H1 (cell line): ENCODE measurements at regions not wholly inside any gene's neighbourhood (a gene's known extent, or its start where the extent isn't known, plus 50 kb on each side); places are given as distances from the start of the nearest gene placed in this dataset.

Source experiments
- CTCF ChIA-PET: fragments of 300-600 bp; sonication (Branson Sonifier 250); formaldehyde crosslinking; loops from one replicate; lab custom pipeline; 2021; ENCODE audit not compliant: partially characterized antibody; lab: Charles Lee
- POLR2A ChIA-PET: fragments of 300-600 bp; sonication (Branson Sonifier 250); formaldehyde crosslinking; loops from one replicate; lab custom pipeline; 2021; ENCODE audit warnings: inconsistent platforms; ENCODE audit not compliant: partially characterized antibody; lab: Charles Lee
- DNase-seq, 2 experiments: peaks; one replicate each; pipeline versions ENCODE4 v3.0.0 to v3.0.0-alpha.2; 2010 to 2022; ENCODE audit warnings: low spot score in 2 of 2, low read depth in 1 of 2, mixed read lengths in 1 of 2
- FAIRE-seq: peaks from 2 replicates; lab custom pipeline; 2011; peaks lifted over from hg19 to GRCh38; lab: Jason Lieb, UNC
- H2AFZ ChIP-seq: 2 replicates; pipeline ENCODE4 v1.8.1; 2012; ENCODE audit warnings: low read length, inconsistent platforms
- H2AK5ac ChIP-seq: 2 replicates; pipeline ENCODE4 v1.6.1; 2013; ENCODE audit warnings: low read depth, low read length
- H2BK120ac ChIP-seq: replicated peaks from 2 replicates; pipeline ENCODE3; 2013; ENCODE audit warnings: low read depth, low read length, inconsistent platforms
- H2BK12ac ChIP-seq: 2 replicates; pipeline ENCODE4 v1.6.1; 2013; ENCODE audit warnings: low read depth, low read length
- H2BK15ac ChIP-seq: 2 replicates; pipeline ENCODE4 v1.6.1; 2013; ENCODE audit warnings: low read length
- H2BK20ac ChIP-seq: 2 replicates; pipeline ENCODE4 v1.6.1; 2013; ENCODE audit warnings: low read length
- H2BK5ac ChIP-seq: 2 replicates; pipeline ENCODE4 v1.6.1; 2013; ENCODE audit warnings: low read depth, low read length
- H3K14ac ChIP-seq: 2 replicates; pipeline ENCODE4 v1.6.1; 2013; ENCODE audit warnings: inconsistent platforms; ENCODE audit not compliant: insufficient read length
- H3K18ac ChIP-seq: 2 replicates; pipeline ENCODE4 v1.6.1; 2013; ENCODE audit warnings: low read length; ENCODE audit errors: extremely low read depth
- H3K23ac ChIP-seq: 2 replicates; pipeline ENCODE4 v1.6.1; 2013; ENCODE audit warnings: inconsistent platforms; ENCODE audit not compliant: insufficient read length
- H3K23me2 ChIP-seq: 2 replicates; pipeline ENCODE4 v1.6.1; 2013; ENCODE audit warnings: low read depth, low read length
- H3K27ac ChIP-seq: 2 replicates; pipeline ENCODE4 v1.6.1; 2011; ENCODE audit warnings: low read depth, low read length, inconsistent platforms
- H3K27me3 ChIP-seq, 4 experiments: replicated peaks in 1 of 4; 1 replicate in 1 of 4; 2 replicates in 3 of 4; pipeline versions ENCODE4 v1.6.1 to v1.8.1; 2011 to 2013; ENCODE audit warnings: low read length in 3 of 4, mild to moderate bottlenecking in 3 of 4, inconsistent platforms in 2 of 4, mixed read lengths in 2 of 4, moderate library complexity in 1 of 4; ENCODE audit not compliant: control insufficient read depth in 3 of 4, insufficient read depth in 3 of 4; ENCODE audit errors: extremely low read depth in 1 of 4
- H3K36me3 ChIP-seq, 4 experiments: 2 replicates each; pipeline versions ENCODE4 v1.6.1 to v1.8.1; 2011 to 2013; ENCODE audit warnings: mild to moderate bottlenecking in 4 of 4, low read length in 3 of 4, moderate library complexity in 2 of 4, control low read depth in 1 of 4, inconsistent platforms in 1 of 4; ENCODE audit not compliant: insufficient read depth in 4 of 4, control insufficient read depth in 2 of 4
- H3K4ac ChIP-seq: replicated peaks from 2 replicates; pipeline ENCODE3; 2013; ENCODE audit warnings: low read length, low read depth, mixed read lengths, inconsistent platforms; ENCODE audit not compliant: insufficient read length
- H3K4me1 ChIP-seq, 4 experiments: replicated peaks in 1 of 4; 1 replicate in 1 of 4; 2 replicates in 3 of 4; pipeline versions ENCODE4 v1.6.1 to v1.8.1; 2011 to 2013; ENCODE audit warnings: low read length in 3 of 4, inconsistent platforms in 2 of 4, mixed read lengths in 1 of 4; ENCODE audit not compliant: insufficient read depth in 4 of 4, control insufficient read depth in 3 of 4
- H3K4me2 ChIP-seq, 2 experiments: 2 replicates each; pipeline versions ENCODE4 v1.6.1 to v1.8.1; 2011 to 2013; ENCODE audit warnings: low read depth in 2 of 2, low read length in 2 of 2, control low read depth in 1 of 2, inconsistent platforms in 1 of 2, mild to moderate bottlenecking in 1 of 2; ENCODE audit not compliant: insufficient read depth in 1 of 2
- H3K4me3 ChIP-seq, 4 experiments: fragments of 200-600, 300-600 bp in 1 of 4; sonication (generic), shearing (Covaris generic), sonication (Bioruptor Twin) in 1 of 4; 2 replicates each; pipeline versions ENCODE4 v1.5.1 to v1.8.1; 2011 to 2016; ENCODE audit warnings: low read length in 4 of 4, low read depth in 3 of 4, control low read depth in 2 of 4, inconsistent platforms in 2 of 4, mild to moderate bottlenecking in 2 of 4, mixed read lengths in 1 of 4, moderate library complexity in 1 of 4; ENCODE audit not compliant: insufficient read depth in 2 of 4; ENCODE audit errors: extremely low read depth in 1 of 4
- H3K56ac ChIP-seq: replicated peaks from 2 replicates; pipeline ENCODE3; 2013; ENCODE audit warnings: low read depth, mild to moderate bottlenecking, mixed read lengths, low read length, inconsistent platforms; ENCODE audit not compliant: insufficient read length
- H3K79me1 ChIP-seq: 2 replicates; pipeline ENCODE4 v1.6.1; 2013; ENCODE audit warnings: low read depth, low read length, control low read depth
- H3K79me2 ChIP-seq, 2 experiments: 2 replicates each; pipeline versions ENCODE4 v1.6.1 to v1.8.1; 2012 to 2013; ENCODE audit warnings: low read length in 2 of 2, mild to moderate bottlenecking in 2 of 2, inconsistent platforms in 1 of 2; ENCODE audit not compliant: insufficient read depth in 2 of 2, control insufficient read depth in 1 of 2
- H3K9ac ChIP-seq, 4 experiments: replicated peaks in 1 of 4; 1 replicate in 1 of 4; 2 replicates in 3 of 4; pipeline versions ENCODE4 v1.6.1 to v1.8.1; 2011 to 2013; ENCODE audit warnings: low read depth in 3 of 4, low read length in 3 of 4, control low read depth in 2 of 4, mild to moderate bottlenecking in 2 of 4, moderate library complexity in 2 of 4, inconsistent platforms in 1 of 4; ENCODE audit errors: extremely low read depth in 1 of 4
- H3K9me3 ChIP-seq, 2 experiments: 2 replicates each; pipeline versions ENCODE4 v1.6.1 to v1.8.1; 2012 to 2013; ENCODE audit warnings: mild to moderate bottlenecking in 2 of 2, moderate library complexity in 2 of 2, control low read depth in 1 of 2, inconsistent platforms in 1 of 2, low read depth in 1 of 2, low read length in 1 of 2, mixed read lengths in 1 of 2; ENCODE audit not compliant: insufficient read depth in 2 of 2
- H4K20me1 ChIP-seq, 2 experiments: replicated peaks in 1 of 2; 2 replicates each; pipeline versions ENCODE3 to v1.8.1; 2011 to 2013; ENCODE audit warnings: inconsistent platforms in 2 of 2, low read length in 2 of 2, mild to moderate bottlenecking in 1 of 2; ENCODE audit not compliant: insufficient read depth in 2 of 2, control insufficient read depth in 1 of 2
- H4K5ac ChIP-seq: 2 replicates; pipeline ENCODE4 v1.6.1; 2013; ENCODE audit warnings: low read length, low read depth, mixed read lengths, inconsistent platforms; ENCODE audit not compliant: insufficient read length
- H4K8ac ChIP-seq: 2 replicates; pipeline ENCODE4 v1.8.0; 2013; ENCODE audit warnings: mild to moderate bottlenecking, moderate library complexity, low read length, inconsistent platforms; ENCODE audit not compliant: insufficient read depth; ENCODE audit errors: extremely low read depth
- H4K91ac ChIP-seq: replicated peaks from 2 replicates; pipeline ENCODE3; 2013; ENCODE audit warnings: low read length, mixed read lengths, inconsistent platforms; ENCODE audit not compliant: insufficient read length
- CHD1 ChIP-seq: IDR thresholded peaks from 2 replicates; pipeline ENCODE4 v1.6.1; 2012; ENCODE audit warnings: low read depth, low read length, improper control_type of control experiment
- CREB1 ChIP-seq: IDR thresholded peaks from 2 replicates; pipeline ENCODE4 v1.6.1; 2012; ENCODE audit warnings: inconsistent platforms
- GABPA ChIP-seq: IDR thresholded peaks from 2 replicates; pipeline ENCODE4 v1.6.1; 2011; ENCODE audit warnings: mild to moderate bottlenecking, low read length, moderate library complexity, borderline replicate concordance; ENCODE audit not compliant: insufficient read depth
- HDAC6 ChIP-seq: IDR thresholded peaks from one replicate; pipeline ENCODE4 v1.7.1; 2012; ENCODE audit warnings: low read depth, mild to moderate bottlenecking, inconsistent platforms, low read length, moderate library complexity
- TCF12 ChIP-seq: IDR thresholded peaks from 2 replicates; pipeline ENCODE4 v1.6.1; 2011; ENCODE audit warnings: low read depth, mild to moderate bottlenecking, low read length
- WGBS, 2 experiments: shearing (Covaris generic) in 1 of 2; methylation state at CpG; one replicate each; pipeline versions ENCODE4 v1.1.6 to v1.1.7; 2013 to 2015; ENCODE audit warnings: low lambda C conversion rate in 2 of 2, mixed read lengths in 2 of 2, inconsistent platforms in 1 of 2, low coverage in 1 of 2, missing lambda C conversion rate in 1 of 2; ENCODE audit not compliant: insufficient replicate concordance in 2 of 2, insufficient coverage in 1 of 2, insufficient read length in 1 of 2; ENCODE audit errors: extremely low coverage in 1 of 2, missing lambda C conversion rate in 1 of 2; 5-methylcytosine and 5-hydroxymethylcytosine counted together
- TF ChIP-seq, protein P1 (sequence below): IDR thresholded peaks from 2 replicates; pipeline ENCODE4 v1.6.1; 2011; ENCODE audit warnings: low read length, improper control_type of control experiment

DNA sequence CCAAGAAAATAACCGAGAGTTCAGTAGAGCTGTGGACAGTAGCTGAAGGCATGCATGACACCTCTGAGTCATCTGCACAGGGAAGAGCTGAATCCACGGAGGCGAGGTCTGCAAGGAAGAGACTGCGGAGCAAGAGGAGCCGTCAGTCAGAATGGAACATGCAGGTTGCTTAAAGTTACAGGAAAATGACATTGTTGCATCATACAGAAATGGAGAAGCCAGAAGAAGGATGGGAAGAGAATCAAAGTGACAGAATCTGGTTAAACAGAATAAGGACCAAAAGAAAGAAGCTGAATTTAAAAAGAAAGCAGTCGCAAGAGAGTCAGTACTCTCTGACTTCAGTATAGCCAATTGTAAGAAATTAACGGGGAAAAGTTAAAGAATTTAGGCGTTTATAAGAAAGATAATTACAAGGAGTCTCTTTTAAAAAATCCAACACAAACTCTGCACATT lies 533.8 kb downstream of the ADCYAP1 start:
- POLR2A ChIA-PET, result interaction anchor here (0.6 kb wide), 1 partner anchor 234 kb away, joined by 3 read pairs; no protein-coding TSS in a partner anchor
- no peak overlapping the region for H4K8ac ChIP-seq
- H2BK12ac ChIP-seq, result no peak overlapping the region
- no peak overlapping the region for H3K9ac ChIP-seq
- H3K4me2 ChIP-seq, result no peak overlapping the region
- WGBS, 2 experiments, result 89% methylated on average over 8 of the region's 8 CpGs; no CpG with 5 or more reads in 1 of the 2 experiments
- no peak overlapping the region for H3K23ac ChIP-seq
- DNase-seq (no peak), FAIRE-seq (no peak)
- H3K27me3 ChIP-seq, result no peaks in the 10 kb centered on the region; a peak in 1 of 7 replicates
- H3K36me3 ChIP-seq, result no peaks in the 10 kb centered on the region
- no peak overlapping the region for H4K5ac ChIP-seq
- no peaks in the 10 kb centered on the region for H3K79me1 ChIP-seq
- no peak overlapping the region for H2BK20ac ChIP-seq
- H3K23me2 ChIP-seq, result no peaks in the 10 kb centered on the region
- no peak overlapping the region for H3K56ac ChIP-seq
- no peak overlapping the region for H3K4ac ChIP-seq
- no peak overlapping the region for H4K91ac ChIP-seq
- H3K9me3 ChIP-seq, result no peaks in the 10 kb centered on the region
- no peak overlapping the region for H3K27ac ChIP-seq
- no peaks in the 10 kb centered on the region for H4K20me1 ChIP-seq
- no peak overlapping the region for H2BK5ac ChIP-seq
- H2AFZ ChIP-seq, result peak overlapping the region; percentile 85
- no peak overlapping the region for H2AK5ac ChIP-seq
- H2BK120ac ChIP-seq, result no peak overlapping the region
- H3K4me1 ChIP-seq, result no peaks in the 10 kb centered on the region; a peak in 1 of 7 replicates
- H2BK15ac ChIP-seq, result no peak overlapping the region
- no peak overlapping the region for H3K4me3 ChIP-seq
- no peaks in the 10 kb centered on the region for H3K79me2 ChIP-seq
- H3K14ac ChIP-seq, result no peak overlapping the region
- CTCF ChIA-PET, result interaction anchor here (0.7 to 1.4 kb wide), 2 partner anchors 21 to 802 kb away, joined by 4 to 5 read pairs; no protein-coding TSS in a partner anchor
- H3K18ac ChIP-seq, result no peak overlapping the region
- TF ChIP-seq HDAC6, result no peak
- no peak for TF ChIP-seq GABPA
- TF ChIP-seq CHD1, result no peak
- TF ChIP-seq CREB1, result no peak
- TF ChIP-seq, protein P1, sequence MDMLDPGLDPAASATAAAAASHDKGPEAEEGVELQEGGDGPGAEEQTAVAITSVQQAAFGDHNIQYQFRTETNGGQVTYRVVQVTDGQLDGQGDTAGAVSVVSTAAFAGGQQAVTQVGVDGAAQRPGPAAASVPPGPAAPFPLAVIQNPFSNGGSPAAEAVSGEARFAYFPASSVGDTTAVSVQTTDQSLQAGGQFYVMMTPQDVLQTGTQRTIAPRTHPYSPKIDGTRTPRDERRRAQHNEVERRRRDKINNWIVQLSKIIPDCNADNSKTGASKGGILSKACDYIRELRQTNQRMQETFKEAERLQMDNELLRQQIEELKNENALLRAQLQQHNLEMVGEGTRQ, result no peak
- TF ChIP-seq TCF12, result no peak
